Islet precursor cell (in vitro differentiated cells): ENCODE measurements at regions not wholly inside any gene's neighbourhood (a gene's known extent, or its start where the extent isn't known, plus 50 kb on each side); places are given as distances from the start of the nearest gene placed in this dataset.
"Not testable (repeated sequence)": the region's sequence is repeated elsewhere in the genome, so short reads cannot be mapped to it uniquely, and the experiment has no call there.

Experiments used
- DNase-seq: peaks from one replicate; pipeline ENCODE4 v3.0.0-alpha.2; 2018

- DNase-seq, result no peak
Measured at GRCh38 chr17:53765609-53766008, 57.1 kb upstream of the KIF2B start.

- no peak for DNase-seq
Measured at GRCh38 chr17:53765129-53765528, 57.6 kb upstream of the KIF2B start.

- DNase-seq, result no peak
Measured at GRCh38 chr17:53757559-53757958, 65.2 kb upstream of the KIF2B start.

DNA sequence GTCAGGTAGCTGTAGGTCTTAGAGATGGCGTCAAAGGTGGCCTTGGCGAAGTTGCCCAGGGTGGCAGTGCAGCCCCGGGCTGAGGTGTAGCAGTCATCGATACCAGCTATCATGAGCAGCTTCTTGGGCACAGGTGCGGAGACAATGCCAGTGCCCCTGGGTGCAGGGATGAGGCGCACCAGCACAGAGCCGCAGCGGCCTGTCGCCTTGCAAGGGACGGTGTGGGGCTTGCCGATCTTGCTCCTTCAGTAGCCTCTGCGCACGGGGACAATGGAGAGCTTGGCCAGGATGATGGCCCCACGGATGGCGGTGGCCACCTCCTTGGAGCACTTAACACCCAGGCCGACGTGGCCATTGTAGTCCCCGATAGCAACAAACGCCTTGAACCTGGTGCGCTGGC is 65.6 kb upstream of the KIF2B start:
- not testable (repeated sequence) for DNase-seq

- DNase-seq, result peak; percentile 78
Measured at GRCh38 chr17:53749178-53749577, 73.5 kb upstream of the KIF2B start.

- DNase-seq, result not testable (repeated sequence)
Measured at GRCh38 chr17:53748159-53748820, 74.4 kb upstream of the KIF2B start.

GRCh38 chr17:53740312-53740711 is 82.4 kb upstream of the KIF2B start:
- DNase-seq, result no peak

GRCh38 chr17:53736516-53737240 is 86.0 kb upstream of the KIF2B start:
- DNase-seq, result no peak

DNA sequence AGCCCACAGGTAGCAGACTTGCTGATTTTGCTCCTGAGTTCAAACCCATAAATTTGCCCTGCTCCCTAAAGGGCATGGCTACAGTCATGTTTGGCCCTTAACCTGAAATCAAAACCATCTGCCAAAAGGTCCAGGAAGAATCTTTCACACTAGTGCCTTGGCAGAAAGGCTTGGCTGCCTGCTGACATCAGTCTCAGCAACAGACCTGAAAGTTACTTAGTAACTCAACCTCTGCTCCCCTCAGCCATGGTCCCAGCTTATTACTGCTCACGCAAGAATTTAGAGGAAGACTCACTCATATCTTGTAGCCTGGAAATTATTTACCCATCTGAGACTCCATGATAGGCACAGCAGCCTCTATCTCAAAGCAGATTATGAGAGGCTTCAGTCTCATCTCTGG is 98.0 kb upstream of the KIF2B start:
- DNase-seq, result no peak

GRCh38 chr17:53722407-53722806 is 100.3 kb upstream of the KIF2B start:
- peak; percentile 88 for DNase-seq

DNA sequence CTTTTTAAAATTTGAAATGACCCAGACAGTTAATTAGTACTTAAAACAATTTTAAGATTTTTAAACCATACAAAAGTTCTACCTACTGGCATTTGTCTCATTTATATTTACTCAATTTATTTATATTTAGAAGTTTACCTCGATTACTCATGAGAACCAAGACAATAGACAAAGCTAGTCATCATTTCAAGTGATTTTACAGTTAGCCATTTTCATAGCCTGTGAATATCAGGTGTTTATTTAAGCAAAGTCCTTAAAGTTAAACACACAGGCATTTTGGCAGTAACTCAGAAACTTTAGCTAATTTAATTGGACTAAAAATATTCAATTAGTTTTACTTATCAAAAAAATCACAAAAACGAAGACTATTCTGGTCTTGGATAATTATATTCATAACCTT is 101.6 kb upstream of the KIF2B start:
- no peak for DNase-seq

DNA sequence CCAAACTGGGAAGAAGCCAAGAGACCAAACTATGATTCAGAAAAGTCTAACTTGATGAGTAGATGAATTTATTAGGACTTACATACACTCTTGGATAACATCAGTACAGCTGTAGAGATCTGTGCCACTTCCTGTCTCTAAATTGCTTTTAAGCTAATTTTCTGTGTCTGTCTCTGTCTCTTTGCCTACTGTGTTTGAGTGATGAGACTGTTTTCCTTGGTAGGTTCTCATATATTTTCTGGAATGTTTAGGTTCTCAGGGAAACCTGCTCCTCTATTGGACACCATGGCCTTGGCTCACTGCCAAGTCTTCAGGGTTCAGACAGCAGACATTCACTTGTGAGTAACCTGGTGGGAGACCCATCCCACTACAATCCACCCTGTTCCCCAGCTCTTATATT is 103.5 kb upstream of the KIF2B start:
- DNase-seq, result no peak

DNA sequence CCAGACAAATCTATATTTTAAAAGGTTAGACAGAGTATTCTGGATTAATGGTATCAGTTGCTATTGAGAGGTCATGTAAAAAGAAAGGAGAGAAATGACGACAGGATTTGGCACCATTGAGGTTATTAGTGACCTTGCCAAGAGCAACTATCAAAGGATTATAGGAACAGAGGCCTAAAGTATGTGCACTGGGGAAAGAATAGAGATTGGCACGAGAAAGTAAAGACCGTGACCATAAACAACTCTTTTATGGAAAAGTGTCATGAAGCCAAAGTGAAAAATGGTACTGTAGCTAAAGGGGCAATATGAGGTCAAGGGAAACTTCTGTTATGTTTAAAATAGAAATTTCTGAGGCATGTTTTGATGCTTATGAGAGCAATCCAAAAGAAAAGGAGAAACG is 115.2 kb upstream of the KIF2B start:
- no peak for DNase-seq

DNA sequence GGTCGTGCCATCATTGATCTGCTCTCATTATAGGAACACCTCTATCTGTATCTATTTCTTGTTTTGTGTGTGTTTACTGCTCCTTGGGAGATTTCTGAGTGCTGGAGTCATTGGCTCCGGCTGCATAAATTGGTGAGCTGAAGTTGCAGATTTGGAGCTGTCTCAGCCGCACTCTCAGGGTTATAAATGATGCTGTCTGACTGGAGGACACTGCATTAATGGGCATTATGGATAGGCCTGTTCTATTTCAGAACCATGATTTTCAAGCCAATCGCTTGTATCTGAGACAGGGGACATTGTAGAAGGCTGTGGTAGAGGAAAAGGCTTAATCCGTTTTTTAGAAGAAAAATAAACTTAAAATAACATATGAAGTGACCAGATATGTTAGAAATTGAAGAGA is 126.4 kb upstream of the KIF2B start:
- DNase-seq, result no peak

DNA sequence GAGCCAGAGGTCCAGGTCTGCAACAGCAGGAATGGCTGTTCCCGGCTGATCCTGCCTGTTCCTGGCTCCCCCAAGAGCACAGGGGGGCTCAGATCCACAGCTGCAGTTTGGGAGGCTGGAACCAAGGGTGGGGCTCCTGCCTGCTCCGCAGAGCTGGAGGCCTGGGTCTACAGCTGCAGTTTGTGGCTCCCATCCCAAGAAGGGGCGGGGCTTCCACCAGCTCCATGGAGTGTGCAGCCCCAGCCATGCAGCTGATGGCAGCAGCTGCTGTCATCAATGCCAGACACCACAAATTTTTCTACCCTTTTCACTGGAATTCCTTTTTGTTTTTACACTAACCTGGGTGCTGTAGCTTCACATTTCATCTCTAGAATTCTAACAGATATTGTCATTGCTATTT is 135.4 kb upstream of the KIF2B start:
- no peak for DNase-seq

GRCh38 chr17:53680745-53681144 is 142.0 kb upstream of the KIF2B start:
- DNase-seq, result no peak

GRCh38 chr17:53668854-53669253 is 153.9 kb upstream of the KIF2B start:
- DNase-seq, result no peak

DNA sequence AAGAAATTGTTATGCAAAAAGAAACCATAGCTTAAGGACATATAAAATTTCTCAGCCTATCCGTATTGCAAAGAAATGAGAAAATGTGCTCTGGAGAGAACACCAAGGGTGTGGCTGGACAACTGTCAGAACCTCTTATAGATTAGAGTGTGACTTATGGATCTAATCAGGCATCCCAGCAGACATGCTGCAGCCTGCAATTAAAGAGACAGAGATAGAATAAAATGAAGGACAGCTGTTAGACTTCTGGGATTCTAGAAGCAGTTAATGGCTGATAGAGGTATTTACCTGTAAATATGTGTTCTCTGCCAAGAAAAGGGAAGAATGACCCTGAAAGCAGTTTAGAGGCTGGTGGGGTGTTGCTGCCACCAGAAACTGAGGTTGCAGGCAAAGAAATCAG is 160.1 kb upstream of the KIF2B start:
- DNase-seq, result no peak

DNA sequence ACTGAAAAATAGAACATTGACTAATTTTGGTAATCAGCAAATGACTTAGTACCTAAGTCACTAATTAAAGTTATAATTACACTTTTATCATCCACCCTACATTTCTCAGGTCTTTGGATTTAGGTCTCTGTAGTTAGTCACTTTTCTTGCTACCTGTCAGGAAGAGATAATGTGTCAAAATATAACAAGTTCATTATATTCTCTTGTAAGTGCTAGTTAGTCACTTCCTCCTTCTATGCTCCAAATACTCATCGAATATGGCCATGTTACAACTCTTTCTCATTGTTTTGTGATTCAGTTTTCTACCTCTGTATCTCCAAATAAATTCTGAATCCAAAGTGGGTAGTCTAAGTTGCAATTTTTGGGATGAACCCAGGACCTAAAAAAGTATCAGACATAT is 163.5 kb upstream of the KIF2B start:
- no peak for DNase-seq

- DNase-seq, result peak; percentile 58
Measured at GRCh38 chr17:53655591-53655990, 167.1 kb upstream of the KIF2B start.

DNA sequence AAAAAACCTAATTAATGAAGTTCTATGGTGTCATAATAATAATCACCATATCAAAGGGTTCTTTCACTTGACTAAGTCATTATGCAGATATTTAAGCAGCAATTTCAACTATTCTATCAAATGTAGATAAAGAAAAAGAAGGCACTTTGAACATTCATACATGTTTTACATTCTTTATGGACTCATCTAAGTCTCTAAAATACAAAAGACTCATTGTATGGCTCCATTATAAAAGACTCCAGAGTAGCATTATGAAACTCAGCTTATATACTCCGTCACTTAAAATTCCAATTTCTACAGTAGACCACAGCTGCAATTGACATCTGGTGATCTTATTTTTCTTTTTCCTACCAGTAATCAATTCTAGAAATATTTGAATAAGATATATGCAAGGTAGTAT is 173.5 kb upstream of the KIF2B start:
- DNase-seq, result no peak

DNA sequence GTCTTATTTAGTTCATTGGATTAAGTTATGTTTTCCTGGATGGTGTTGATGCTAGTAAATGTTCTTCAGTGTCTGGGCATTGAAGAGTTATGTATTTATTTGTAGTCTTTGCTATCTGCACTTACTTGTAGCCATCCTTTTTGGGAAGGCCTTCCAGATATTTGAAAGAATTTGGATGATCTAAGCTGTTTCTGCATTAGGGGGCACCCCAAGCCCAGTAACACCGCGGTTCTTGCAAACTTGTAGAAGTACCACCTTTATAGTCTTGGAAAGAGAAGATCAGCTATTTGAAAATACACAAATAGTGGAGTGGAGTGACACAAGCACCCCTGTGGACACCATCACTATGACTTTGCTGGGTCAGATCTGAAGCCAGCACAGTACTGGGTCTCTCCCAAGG is 175.9 kb upstream of the KIF2B start:
- no peak for DNase-seq

DNA sequence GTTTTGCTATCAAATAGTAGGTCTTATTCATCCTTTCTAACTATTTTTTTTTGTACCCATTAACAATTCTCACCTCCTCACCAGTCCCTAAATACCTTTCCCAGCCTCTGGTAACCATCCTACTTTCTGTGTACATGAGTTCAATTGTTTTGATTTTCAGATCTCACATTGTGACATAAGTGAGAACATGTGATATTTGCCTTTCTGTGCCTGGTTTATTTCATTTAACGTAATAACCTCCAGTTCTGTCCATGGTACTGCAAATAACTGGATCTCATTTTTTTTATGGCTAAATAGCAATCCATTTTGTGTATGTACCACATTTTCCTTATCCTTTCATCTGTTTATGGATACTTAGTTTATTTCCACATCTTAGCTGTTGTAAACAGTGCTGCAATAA is 181.9 kb upstream of the KIF2B start:
- no peak for DNase-seq

DNA sequence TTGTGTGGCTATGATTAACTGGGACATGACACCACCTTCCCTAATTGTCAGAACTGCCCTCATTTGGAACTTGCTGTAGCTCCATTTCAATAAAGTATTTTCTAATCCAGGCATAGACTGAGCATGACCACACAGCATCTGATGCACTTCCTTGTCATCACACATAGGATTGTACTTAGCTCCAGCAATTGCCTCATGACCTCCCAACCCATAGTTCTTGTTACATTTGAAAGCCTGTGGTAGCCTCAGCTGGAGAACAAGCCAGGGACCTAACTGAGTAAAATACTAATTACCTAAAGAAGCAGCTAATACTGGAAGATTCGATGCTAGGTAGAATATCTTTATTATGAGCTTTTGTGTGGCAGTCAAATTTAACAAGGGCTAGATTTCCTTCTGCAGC is 187.3 kb upstream of the KIF2B start:
- DNase-seq, result no peak

GRCh38 chr17:53633856-53634255 is 188.9 kb upstream of the KIF2B start:
- no peak for DNase-seq
